ENCODE measurements at regions not wholly inside any gene's neighbourhood (a gene's known extent, or its start where the extent isn't known, plus 50 kb on each side); places are given as distances from the start of the nearest gene placed in this dataset.

GRCh38 chr2:193894081-193894480, 1699.3 kb upstream of the TMEFF2 start:
- no peak overlapping the region for H3K27ac Mint-ChIP-seq (ENCODE audit: unreplicated experiment)

GRCh38 chr2:193891023-193891422, 1696.3 kb upstream of the TMEFF2 start:
- Mint-ChIP-seq H3K9me3 (ENCODE audit: unreplicated experiment) (no peaks in the 10 kb centered on the region), H3K27me3 (ENCODE audit: unreplicated experiment) (no peaks in the 10 kb centered on the region), H3K4me1 (ENCODE audit: unreplicated experiment) (peaks cover 2% of the 10 kb centered on the region), H3K27ac (ENCODE audit: unreplicated experiment) (no peak overlapping the region), H3K36me3 (ENCODE audit: unreplicated experiment) (peaks cover 3% of the 10 kb centered on the region), H3K4me3 (ENCODE audit: unreplicated experiment) (no peak overlapping the region)
- DNase-seq (ENCODE audit: extremely low spot score, unreplicated experiment) = no peak
- no peak for TF ChIP-seq CTCF (IDR thresholded peaks at IDR 0.05)

More at GRCh38 chr2:193894081-193894480, 1699.3 kb upstream of the TMEFF2 start:
- TF ChIP-seq CTCF (IDR thresholded peaks at IDR 0.05) = no peak
- Mint-ChIP-seq H3K4me3 (ENCODE audit: unreplicated experiment) (no peak overlapping the region), H3K9me3 (ENCODE audit: unreplicated experiment) (no peaks in the 10 kb centered on the region), H3K27me3 (ENCODE audit: unreplicated experiment) (no peaks in the 10 kb centered on the region), H3K4me1 (ENCODE audit: unreplicated experiment) (peaks cover 3% of the 10 kb centered on the region), H3K36me3 (ENCODE audit: unreplicated experiment) (peaks cover 3% of the 10 kb centered on the region)
- no peak for DNase-seq (ENCODE audit: extremely low spot score, unreplicated experiment)

- H3K36me3 Mint-ChIP-seq (ENCODE audit: unreplicated experiment) = peaks cover 4% of the 10 kb centered on the region
- peaks cover 23% of the 10 kb centered on the region for H3K9me3 Mint-ChIP-seq (ENCODE audit: unreplicated experiment)
- peaks cover 2% of the 10 kb centered on the region for H3K4me1 Mint-ChIP-seq (ENCODE audit: unreplicated experiment)
- TF ChIP-seq CTCF (IDR thresholded peaks at IDR 0.05) = no peak
- no peak for DNase-seq (ENCODE audit: extremely low spot score, unreplicated experiment)
- no peak overlapping the region for H3K4me3 Mint-ChIP-seq (ENCODE audit: unreplicated experiment)
- H3K27me3 Mint-ChIP-seq (ENCODE audit: unreplicated experiment) = no peaks in the 10 kb centered on the region
- H3K27ac Mint-ChIP-seq (ENCODE audit: unreplicated experiment) = no peak overlapping the region
Observed at GRCh38 chr2:193885419-193885818, 1690.7 kb upstream of the TMEFF2 start.

- H3K4me1 Mint-ChIP-seq (ENCODE audit: unreplicated experiment) = peaks cover 2% of the 10 kb centered on the region
- no peak overlapping the region for H3K4me3 Mint-ChIP-seq (ENCODE audit: unreplicated experiment)
- H3K27me3 Mint-ChIP-seq (ENCODE audit: unreplicated experiment) = no peaks in the 10 kb centered on the region
- H3K9me3 Mint-ChIP-seq (ENCODE audit: unreplicated experiment) = peaks cover 23% of the 10 kb centered on the region
- DNase-seq (ENCODE audit: extremely low spot score, unreplicated experiment) = no peak
- H3K36me3 Mint-ChIP-seq (ENCODE audit: unreplicated experiment) = peaks cover 4% of the 10 kb centered on the region
- TF ChIP-seq CTCF (IDR thresholded peaks at IDR 0.05) = no peak
- no peak overlapping the region for H3K27ac Mint-ChIP-seq (ENCODE audit: unreplicated experiment)
Observed at GRCh38 chr2:193883820-193884219, 1689.1 kb upstream of the TMEFF2 start.

- no peak overlapping the region for H3K27ac Mint-ChIP-seq (ENCODE audit: unreplicated experiment)
- peaks cover 4% of the 10 kb centered on the region for H3K36me3 Mint-ChIP-seq (ENCODE audit: unreplicated experiment)
- no peaks in the 10 kb centered on the region for H3K27me3 Mint-ChIP-seq (ENCODE audit: unreplicated experiment)
- no peak for TF ChIP-seq CTCF (IDR thresholded peaks at IDR 0.05)
- no peaks in the 10 kb centered on the region for H3K4me1 Mint-ChIP-seq (ENCODE audit: unreplicated experiment)
- DNase-seq (ENCODE audit: extremely low spot score, unreplicated experiment) = no peak
- H3K9me3 Mint-ChIP-seq (ENCODE audit: unreplicated experiment) = peaks cover 8% of the 10 kb centered on the region
- H3K4me3 Mint-ChIP-seq (ENCODE audit: unreplicated experiment) = no peak overlapping the region
Observed at GRCh38 chr2:193876980-193877379, 1682.2 kb upstream of the TMEFF2 start.

Measured in osteocyte (in vitro differentiated cells).